IPS-11a (cell line): ENCODE measurements at regions not wholly inside any gene's neighbourhood (a gene's known extent, or its start where the extent isn't known, plus 50 kb on each side); places are given as distances from the start of the nearest gene placed in this dataset.
"Not testable (repeated sequence)": the region's sequence is repeated elsewhere in the genome, so short reads cannot be mapped to it uniquely, and the experiment has no call there.

ENCODE experiments used
- H3K4me3 ChIP-seq: one replicate; pipeline ENCODE4 v1.5.1; 2013; ENCODE audit warnings: low read depth, low read length, control low read depth

DNA sequence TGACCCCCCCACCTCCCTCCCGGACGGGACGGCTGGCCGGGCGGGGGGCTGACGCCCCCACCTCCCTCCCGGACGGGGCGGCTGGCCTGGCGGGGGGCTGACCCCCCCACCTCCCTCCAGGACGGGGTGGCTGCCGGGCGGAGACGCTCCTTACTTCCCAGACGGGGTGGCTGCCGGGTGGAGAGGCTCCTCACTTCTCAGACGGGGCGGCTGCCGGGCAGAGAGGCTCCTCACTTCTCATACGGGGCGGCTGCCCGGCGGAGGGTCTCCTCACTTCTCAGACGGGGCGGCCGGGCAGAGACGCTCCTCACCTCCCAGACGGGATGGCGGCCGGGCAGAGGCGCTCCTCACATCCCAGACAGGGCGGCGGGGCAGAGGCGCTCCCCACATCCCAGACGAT lies 84.7 kb downstream of the OR2B2 start:
- H3K4me3 ChIP-seq: not testable (repeated sequence)

DNA sequence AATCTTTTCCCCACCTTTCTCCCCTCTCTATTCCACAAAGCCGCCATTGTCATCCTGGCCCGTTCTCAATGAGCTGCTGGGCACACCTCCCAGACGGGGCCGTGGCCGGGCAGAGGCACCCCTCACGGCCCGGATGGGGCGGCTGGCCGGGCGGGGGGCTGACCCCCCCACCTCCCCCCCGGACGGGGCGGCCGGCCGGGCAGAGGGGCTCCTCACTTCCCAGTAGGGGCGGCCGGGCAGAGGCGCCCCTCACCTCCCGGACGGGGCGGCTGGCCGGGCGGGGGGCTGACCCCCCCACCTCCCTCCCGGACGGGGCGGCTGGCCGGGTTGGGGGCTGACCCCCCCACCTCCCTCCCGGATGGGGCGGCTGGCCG lies 85.6 kb downstream of the OR2B2 start:
- not testable (repeated sequence) for H3K4me3 ChIP-seq

DNA sequence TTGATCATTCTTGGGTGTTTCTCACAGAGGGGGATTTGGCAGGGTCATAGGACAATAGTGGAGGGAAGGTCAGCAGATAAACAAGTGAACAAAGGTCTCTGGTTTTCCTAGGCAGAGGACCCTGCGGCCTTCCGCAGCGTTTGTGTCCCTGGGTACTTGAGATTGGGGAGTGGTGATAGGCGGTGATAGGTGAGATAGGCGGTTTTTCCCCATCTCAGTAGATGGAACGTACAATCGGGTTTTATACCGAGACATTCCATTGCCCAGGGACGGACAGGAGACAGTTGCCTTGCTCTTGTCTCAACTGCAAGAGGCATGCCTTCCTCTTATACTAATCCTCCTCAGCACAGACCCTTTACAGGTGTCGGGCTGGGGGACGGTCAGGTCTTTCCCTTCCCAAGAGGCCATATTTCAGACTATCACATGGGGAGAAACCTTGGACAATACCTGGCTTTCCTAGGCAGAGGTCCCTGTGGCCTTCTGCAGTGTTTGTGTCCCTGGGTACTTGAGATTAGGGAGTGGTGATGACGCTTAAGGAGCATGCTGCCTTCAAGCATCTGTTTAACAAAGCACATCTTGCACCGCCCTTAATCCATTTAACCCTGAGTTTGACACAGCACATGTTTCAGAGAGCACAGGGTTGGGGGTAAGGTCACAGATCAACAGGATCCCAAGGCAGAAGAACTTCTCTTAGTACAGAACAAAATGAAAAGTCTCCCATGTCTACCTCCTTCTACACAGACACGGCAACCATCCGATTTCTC lies 86.2 kb downstream of the OR2B2 start:
- not testable (repeated sequence) for H3K4me3 ChIP-seq

DNA sequence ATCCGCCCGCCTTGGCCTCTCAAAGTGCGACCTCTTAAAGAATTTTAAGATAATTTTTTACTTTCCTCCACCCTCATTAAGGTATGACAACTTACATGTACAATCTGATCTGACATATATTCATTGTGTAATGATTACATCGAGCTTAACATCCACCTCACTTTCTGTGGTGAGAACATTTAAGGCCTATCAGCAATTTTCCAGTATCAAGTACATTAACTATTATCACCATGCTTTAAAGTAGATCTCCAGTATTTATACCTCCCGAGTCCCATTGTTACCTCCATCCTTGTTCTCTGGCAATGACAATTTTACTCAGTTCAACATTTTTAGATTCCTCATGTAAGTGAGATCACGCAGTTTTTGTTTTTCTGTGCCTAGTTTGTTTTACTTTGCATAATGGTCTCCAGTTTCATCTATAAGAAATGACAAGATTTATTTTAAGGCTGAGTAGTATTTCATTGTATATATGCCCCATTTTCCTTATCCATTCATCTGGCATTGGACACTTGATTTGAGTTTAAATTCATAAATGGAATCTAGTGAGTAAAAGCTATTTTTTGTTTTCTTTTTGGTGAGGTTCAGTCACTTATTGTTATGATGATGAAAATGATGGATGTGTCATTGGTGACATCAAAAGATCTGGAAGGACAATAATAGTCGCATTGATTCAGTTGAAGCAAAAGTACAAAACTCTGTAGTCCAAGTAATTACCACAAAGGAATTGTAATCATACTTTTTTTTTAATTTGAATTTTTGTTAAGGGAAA lies 87.0 kb downstream of the OR2B2 start:
- H3K4me3 ChIP-seq: peak overlapping the region; percentile 92

DNA sequence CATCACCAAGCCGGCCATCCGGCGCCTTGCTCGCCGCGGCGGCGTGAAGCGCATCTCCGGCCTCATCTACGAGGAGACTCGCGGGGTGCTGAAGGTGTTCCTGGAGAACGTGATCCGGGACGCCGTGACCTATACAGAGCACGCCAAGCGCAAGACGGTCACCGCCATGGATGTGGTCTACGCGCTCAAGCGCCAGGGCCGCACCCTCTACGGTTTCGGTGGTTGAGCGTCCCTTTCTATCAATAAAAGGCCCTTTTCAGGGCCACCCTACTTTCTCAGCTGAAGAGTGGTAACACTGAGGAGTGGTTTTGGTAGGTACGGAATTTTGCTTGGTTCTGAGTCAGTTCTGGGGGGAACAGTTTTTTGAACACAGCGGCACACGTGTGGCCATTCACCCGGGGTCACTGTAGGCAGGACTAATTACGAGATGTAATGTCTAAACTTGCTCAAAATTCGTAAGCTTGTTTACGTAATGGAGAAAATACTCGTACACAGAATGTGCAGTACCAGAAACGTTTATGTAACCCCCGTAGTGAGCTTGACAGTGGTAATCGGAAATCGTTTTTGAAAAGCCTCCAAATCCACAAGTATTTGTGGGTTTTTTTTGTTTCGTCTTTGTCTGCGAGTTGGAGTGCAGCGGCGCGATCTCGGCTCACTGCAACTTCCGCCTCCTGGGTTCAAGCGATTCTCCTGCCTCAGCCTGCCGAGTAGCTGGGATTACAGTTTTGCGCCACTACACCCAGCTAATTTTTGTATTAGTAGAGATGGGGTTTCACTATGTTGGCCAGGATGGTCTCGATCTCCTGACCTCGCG lies 87.8 kb downstream of the OR2B2 start:
- peak overlapping the region; percentile 92 for H3K4me3 ChIP-seq

DNA sequence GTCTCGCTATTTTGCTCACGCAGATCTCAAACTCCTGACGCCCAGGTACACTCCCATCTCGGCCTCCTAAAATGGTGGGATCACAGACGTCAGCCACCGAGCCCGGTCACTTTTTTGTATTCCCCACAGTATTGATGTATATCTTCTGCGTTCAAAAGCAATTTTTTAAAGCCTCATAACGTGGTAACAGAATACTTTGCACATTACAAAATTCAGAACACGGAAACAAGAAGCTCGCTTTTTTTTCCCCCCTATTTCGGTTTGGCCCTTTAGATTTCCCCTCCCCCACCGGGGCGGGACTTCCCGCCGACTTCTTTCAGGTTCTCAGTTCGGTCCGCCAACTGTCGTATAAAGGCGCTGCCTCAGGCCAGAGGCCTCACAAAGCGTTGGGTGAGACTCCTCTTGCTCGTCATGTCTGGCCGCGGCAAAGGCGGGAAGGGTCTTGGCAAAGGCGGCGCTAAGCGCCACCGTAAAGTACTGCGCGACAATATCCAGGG lies 88.4 kb downstream of the OR2B2 start:
- peak overlapping the region; percentile 24 for H3K4me3 ChIP-seq

DNA sequence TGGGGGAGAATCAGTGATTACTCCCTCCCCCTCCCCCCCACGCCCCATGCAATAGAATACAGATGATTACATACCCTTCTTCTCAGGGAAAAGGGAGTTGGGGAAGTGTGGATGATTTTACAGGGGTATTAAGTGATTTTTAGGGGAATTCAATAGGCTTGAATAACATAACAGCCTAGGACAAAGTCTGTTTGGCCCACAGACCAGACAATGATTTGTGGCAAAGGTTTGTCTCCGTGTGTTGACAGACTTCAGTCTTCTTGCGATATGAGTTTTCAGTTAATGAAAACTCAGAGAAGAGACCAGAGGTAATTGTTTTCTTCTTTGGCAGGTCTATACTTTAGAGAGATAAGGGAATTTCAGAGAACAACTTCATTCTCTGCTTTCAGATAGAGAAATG lies 95.3 kb downstream of the OR2B2 start:
- H3K4me3 ChIP-seq: no peak overlapping the region

DNA sequence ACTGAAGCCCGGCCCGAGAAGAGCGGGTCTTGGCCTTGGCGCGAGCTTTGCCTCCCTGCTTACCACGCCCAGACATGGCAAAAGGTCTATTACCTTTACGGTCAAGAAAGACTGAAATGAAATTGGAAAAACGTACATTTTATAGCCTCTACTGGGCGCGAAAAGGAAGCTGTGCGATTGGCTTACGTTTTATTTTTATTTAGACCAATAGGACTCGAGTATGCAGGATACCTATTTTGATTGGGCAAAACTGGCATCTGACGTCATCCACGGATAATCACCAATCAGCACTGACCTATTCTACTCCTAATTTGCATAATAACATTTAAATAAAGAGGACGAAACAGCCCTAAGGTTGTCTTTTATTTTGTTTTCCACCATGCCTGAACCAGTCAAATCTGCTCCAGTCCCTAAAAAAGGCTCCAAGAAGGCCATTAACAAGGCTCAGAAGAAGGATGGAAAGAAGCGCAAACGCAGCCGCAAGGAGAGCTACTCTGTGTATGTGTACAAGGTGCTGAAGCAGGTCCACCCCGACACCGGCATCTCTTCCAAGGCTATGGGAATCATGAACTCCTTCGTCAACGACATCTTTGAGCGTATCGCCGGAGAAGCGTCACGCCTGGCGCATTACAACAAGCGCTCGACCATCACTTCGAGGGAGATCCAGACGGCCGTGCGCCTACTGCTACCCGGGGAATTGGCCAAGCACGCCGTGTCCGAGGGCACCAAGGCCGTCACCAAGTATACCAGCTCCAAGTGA lies 97.4 kb downstream of the OR2B2 start:
- H3K4me3 ChIP-seq: peak overlapping the region; percentile 60

DNA sequence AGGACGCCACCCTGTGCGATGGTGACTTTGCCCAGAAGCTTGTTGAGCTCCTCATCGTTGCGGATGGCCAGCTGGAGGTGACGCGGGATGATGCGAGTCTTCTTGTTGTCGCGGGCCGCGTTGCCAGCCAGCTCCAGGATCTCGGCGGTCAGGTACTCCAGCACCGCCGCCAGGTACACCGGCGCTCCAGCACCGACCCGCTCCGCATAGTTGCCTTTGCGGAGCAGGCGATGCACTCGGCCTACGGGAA lies 97.9 kb downstream of the OR2B2 start:
- peak overlapping the region; percentile 44 for H3K4me3 ChIP-seq

DNA sequence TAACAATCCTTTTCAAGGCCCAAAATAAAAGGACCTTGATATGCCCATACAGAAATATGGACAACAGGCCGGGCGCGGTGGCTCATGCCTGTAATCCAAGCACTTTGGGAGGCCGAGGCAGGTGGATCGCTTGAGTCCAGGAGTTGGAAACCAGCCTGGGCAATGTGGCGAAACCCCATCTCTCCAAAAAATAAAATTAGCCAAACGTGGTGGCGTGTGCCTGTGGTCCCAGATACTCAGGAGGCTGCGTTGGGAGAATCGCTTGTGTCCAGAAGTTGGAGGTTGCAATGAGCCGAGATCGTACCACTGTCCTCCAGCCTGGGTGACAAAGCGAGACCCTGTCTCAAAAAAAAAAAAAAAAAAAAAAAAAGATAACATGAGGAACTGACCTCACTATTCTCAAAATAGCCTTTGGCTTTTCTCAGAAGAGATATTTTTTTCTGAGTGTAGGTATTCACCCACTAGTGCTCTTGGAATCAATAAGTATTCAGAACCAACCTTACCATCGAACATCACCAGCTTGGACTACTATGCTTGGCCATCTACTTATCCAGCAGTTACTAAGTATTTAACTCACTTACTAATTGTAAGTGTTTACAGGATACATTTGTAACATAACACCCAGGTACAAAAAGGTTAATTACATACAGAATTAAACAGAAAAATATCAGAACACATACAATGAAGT lies 99.2 kb downstream of the OR2B2 start:
- no peak overlapping the region for H3K4me3 ChIP-seq

DNA sequence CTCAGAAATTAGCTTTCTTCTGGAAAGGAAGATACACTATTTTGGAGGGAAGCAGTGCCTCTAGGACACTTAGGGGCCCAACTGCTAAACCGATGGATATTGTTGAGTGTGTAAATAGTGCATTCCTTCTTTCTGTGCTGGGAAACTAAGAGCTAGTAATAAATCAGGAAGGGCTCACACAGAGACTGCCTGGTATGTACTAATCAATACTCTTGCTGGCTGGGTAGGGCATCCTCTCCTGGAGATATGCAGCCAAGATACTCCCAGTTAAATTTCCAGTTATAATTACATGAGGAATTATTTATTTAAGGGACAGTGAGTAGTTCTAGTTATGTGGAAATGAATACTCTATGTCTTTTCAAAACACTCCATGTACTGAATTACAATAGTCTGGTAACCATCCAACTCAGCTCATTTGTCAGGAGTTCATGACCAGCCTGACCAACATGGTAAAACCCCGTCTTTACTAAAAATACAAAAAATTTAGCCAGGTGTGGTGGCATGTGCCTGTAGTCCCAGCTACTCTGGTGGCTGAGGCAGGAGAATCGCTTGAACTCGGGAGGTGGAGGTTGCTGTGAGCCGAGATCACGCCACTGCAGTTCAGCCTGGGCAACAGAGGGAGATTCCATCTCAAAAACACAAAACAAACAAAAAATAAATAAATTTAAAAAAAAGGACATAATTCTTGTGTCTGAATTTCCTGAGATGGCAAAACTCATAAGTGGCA lies 100.0 kb downstream of the OR2B2 start:
- H3K4me3 ChIP-seq: no peak overlapping the region

DNA sequence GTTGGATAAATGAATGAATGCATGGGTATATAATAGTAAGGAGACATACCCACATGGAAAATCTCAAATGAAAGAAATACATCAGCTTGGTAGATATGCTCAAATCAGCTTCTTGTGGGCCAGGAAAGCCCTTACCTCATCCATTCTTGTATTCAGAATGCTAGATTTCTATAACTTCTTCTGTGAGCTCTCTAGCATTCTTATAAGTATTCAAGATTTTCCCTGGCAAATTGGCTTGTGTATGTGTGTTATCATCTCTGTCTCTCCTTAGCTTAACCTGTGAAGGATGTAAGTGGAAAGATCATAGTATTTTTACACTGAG lies 100.8 kb downstream of the OR2B2 start:
- peak overlapping the region; percentile 90 for H3K4me3 ChIP-seq

DNA sequence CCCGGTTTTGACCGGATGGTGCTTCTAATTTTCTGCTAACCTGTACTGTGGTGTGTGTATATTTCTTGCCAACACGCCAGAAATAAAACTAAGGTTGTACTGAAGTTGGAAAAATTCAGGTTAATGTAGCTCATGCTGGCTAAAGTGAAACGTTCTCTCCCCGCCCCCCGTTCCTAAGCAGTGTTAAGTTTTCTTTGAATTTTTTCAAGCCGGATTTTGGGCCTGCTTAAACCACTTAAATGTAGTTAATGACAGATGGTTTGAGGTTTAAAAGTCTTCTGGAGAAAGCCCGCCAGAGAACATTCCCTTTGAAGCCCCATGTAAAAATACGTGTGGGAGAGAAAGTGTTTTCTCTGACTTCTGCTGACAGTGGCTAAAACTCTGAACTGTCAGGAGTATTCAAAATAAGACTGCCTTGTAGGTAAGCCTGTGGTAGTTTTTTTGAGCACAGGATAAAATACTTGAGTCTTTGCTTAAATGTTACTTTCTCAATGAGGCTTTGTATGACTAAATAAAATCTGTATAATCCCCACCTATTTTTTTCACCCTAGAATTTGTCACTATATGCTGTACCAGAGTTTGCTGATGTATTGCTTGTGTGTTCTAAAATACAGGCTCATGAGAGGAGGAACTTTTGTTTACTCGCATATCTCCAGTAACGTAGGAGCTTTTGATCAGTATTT lies 101.3 kb downstream of the OR2B2 start:
- H3K4me3 ChIP-seq: peak overlapping the region; percentile 90

DNA sequence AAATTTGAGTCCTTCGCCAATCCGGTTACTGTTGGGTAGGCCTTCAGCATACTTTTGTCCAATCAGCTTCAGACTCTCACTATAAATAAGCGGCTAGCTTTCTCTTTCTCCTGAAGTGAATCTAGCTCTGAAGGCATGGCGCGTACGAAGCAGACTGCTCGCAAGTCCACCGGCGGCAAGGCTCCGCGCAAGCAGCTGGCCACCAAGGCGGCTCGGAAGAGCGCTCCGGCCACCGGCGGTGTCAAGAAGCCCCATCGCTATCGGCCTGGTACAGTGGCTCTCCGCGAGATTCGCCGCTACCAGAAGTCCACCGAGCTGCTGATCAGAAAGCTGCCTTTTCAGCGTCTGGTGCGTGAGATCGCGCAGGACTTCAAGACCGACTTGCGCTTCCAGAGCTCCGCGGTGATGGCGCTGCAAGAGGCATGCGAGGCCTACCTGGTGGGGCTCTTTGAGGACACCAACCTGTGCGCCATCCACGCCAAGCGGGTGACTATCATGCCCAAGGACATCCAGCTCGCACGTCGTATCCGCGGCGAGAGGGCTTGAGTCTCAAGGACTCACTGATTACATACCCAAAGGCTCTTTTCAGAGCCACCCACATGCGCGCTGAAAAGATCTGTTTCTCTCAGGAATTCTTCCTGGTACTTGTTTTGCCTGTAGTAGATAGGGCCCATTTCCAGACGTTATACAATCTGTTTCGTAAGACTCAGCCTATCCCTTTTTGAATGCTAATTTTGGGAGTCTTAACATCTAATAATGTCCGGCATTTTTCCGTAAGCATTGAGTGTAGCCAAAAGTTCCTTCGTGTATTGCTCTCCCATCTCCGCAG lies 102.0 kb downstream of the OR2B2 start:
- peak overlapping the region; percentile 90 for H3K4me3 ChIP-seq

DNA sequence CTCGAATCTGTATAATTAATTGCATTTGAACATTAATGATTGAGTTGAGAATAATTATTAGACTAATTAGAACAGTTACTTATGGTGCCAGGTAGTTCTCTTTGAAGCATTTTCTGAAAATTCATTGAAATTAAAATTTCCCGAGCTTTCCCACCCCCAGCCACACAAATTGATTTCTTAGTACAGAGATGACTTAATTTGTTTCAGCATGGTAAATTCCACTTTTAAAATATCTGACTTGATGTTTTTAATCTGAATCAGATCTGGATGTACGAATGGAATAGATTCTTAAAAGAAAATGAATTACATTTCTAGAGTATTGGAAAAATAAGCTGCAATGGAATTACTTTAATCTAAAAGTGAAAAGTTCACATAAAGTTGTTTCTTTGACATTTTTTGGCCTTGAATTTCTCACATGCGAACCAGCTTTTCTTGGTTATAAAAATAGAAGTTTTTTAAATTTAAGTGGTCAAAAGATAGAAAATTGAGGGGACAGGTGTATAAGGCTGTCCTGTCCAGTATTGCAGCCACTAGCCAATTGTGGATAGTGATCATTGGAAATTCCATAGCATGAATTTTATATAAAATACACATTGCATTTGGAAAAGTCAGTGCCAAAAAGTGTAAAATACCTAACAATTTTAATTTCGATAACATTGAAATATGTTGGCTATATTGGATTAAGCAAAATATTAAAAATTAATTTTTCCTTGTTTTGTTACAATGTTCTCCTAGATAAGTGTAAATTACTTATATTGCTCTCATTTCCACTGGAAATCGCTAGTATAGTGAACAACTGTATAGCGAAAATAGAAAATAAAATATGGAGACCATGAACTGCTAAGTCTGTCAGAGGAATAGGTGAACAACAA lies 102.9 kb downstream of the OR2B2 start:
- peak overlapping the region; percentile 90 for H3K4me3 ChIP-seq

DNA sequence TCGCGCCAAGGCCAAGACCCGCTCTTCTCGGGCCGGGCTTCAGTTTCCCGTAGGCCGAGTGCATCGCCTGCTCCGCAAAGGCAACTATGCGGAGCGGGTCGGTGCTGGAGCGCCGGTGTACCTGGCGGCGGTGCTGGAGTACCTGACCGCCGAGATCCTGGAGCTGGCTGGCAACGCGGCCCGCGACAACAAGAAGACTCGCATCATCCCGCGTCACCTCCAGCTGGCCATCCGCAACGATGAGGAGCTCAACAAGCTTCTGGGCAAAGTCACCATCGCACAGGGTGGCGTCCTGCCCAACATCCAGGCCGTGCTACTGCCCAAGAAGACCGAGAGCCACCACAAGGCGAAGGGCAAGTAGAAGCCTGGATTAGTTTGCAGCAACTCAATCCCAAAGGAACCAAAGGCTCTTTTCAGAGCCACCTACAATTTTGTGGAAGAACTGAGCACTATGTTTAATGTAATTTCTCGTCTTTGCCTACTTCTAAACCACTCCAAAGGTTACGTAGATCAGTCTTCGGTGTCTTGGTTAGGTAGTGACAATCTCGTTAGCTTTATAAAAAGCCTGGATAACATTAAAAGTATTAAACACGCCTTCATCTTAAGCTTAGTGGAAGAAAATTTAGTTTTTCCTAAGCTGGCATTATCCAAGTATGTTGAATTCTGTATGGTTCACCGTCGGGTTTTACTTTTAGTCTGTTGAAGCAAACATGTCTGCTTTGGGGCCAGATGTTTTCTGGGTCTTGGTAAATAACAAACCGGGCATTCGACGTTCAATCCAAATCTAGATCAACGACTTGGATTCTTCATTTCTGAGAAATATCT lies 103.7 kb downstream of the OR2B2 start:
- peak overlapping the region; percentile 90 for H3K4me3 ChIP-seq
